Muscle of arm (tissue), 1 donor: ENCODE measurements at regions not wholly inside any gene's neighbourhood (a gene's known extent, or its start where the extent isn't known, plus 50 kb on each side); places are given as distances from the start of the nearest gene placed in this dataset.

Experiments
- DNase-seq: peaks from one replicate; pipeline ENCODE4 v3.0.0-alpha.2; 2013

DNA sequence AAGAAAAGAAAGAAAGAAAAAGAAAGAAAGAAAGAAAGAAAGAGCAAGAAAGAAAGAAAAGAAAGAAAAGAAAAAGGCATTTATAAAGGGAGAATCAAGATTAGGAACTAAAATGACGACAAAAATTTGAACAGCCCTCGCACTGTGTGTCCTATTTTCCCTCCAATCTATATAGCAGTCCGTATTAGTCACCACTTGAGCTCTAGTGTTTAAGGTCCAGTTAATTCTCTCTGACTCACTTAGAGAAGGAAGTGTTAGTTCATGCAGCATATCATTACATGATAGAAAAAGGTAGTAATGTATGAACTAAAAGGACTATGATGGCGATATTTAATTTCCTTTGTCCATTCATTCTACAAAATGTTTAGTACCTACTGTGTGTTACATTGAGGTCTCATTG is 122.7 kb downstream of the CBLL2 start:
- DNase-seq: no peak

- no peak for DNase-seq
These were observed 123.7 kb downstream of the CBLL2 start for GRCh38 chrX:22396408-22396807.

GRCh38 chrX:22397566-22397965 is 124.9 kb downstream of the CBLL2 start:
- no peak for DNase-seq

GRCh38 chrX:22399437-22400192 is 126.9 kb downstream of the CBLL2 start:
- no peak for DNase-seq

GRCh38 chrX:22404297-22404696 is 131.6 kb downstream of the CBLL2 start:
- no peak for DNase-seq

- no peak for DNase-seq
These were observed 133.6 kb downstream of the CBLL2 start for GRCh38 chrX:22406201-22406737.

DNA sequence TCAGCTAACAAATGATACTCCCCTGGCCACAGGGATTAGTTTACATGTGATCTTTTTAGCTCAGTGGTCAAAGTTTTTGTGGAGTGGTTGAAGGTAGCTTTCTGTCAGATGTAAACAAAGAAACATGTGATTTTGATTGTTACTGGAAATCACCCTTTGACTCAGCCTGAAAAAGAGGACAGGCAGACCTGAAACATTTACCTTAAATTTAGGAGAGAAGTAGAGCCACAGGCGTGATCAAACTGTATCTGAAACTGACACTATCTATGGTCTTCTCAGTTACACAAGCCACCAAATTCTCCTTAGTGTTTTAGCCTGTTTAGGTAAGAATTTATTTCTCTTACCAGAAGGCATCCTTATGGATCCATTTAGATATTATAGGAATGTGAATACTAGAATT is 136.7 kb downstream of the CBLL2 start:
- no peak for DNase-seq

DNA sequence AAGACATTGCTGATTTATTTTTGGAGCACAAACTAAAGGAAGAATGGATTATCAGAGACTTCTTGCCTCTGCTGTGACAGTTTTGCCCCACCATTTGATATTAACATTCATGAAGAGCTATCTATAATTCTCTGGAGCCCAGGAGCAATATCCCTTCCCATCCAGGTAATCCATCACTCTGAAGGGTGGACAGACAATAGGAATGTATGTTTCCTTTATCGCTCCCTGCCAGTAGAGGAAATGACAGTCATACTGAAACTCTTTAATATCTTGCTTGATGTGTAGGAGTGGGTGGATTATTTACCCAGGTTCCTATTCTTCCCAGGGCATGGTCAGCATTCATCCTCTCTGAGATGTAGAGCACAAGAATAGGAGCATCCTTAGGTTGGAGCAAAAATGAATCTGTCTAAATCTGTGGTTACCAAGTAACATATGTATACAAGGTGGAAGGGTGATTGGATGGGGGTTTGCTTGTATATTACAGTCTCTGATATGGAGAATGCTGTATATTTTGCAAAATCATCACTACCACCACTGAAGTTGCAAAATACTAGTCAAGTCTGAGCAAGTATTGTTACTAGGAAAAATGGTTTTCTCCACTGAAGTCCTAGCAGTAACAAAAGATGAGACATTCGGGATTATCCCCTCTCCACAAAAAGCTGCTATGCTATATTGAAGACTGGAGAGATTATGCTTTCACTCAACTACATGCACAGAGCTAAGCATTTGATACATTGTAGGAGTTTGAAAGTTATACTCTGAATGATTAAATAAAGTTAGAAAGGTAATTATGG is 151.6 kb downstream of the CBLL2 start:
- no peak for DNase-seq

DNA sequence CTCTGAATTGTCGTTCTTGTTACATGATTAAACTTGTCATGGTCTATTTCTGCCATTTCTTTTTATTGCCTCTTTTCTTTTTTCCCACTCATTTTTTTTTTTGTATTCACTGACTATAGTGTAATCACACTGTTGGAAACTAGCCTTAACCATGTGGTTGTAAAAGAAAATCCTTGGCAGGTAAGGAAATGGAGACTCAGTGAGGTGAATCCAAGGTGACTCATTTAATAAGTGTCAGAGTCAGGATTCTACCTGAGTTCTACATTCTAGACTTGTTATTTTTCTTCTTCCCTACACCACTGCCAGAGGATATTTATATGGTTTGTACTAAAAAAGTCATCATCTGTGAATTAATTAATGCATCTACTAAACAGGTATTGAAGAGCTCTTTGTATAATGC is 152.2 kb downstream of the CBLL2 start:
- DNase-seq: no peak

DNA sequence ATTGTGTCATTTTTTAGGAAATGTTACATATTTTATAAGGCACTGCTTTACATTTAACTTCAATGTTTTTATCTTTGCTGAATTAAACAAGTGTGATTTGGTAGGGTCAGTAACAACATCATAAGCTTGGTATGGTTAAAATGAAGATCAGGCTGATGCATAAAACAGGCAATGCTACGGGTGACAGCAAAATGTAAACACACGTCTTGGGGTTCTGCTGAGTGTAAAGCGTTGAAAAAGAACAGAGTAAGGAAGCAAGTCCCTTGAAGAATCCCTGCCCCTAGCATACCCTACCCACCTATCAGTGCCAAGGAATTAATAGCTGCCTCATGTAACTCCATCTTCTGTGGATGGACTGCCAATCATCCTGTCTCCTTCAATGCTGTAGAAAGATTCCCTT is 157.0 kb downstream of the CBLL2 start:
- DNase-seq: no peak

GRCh38 chrX:22430701-22431100 is 158.0 kb downstream of the CBLL2 start:
- DNase-seq: no peak

DNA sequence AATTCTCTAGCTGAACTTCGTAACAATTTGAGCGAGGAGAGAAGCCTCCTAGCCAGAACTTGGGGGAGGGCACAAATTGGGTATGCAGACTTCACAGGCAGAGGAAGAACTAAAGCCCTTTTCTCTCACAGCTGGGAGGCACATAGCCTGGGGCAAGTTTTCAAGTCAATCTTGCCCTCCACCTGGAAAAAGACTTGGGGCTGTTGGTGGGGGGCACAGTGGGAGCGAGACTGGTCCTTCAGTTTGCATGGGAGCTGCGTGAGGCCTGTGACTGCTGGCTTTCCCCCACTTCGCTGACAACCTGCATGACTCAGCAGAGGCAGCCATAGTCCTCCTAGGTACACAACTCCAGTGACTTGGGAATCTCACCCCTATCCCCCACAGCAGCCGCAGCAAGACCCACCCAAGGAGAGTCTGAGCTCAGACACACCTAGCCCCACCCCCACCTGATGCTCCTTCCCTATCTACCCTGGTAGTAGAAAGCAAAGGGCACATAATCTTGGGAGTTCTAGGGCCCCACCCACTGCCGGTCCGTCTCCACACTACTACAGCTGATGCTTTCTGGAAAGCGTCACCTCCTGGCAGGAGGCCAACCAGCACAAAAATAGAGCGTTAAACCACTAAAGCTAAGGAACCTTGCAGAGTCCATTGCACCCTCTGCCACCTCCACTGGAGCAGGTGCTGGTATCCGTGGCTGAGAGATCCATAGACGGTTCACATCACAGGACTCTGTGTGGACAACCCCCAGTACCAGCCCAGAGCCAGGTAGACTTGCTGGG is 160.8 kb downstream of the CBLL2 start:
- no peak for DNase-seq

GRCh38 chrX:22445880-22446279 is 173.2 kb downstream of the CBLL2 start:
- DNase-seq: no peak

GRCh38 chrX:22462959-22463358 is 190.2 kb downstream of the CBLL2 start:
- DNase-seq: no peak

DNA sequence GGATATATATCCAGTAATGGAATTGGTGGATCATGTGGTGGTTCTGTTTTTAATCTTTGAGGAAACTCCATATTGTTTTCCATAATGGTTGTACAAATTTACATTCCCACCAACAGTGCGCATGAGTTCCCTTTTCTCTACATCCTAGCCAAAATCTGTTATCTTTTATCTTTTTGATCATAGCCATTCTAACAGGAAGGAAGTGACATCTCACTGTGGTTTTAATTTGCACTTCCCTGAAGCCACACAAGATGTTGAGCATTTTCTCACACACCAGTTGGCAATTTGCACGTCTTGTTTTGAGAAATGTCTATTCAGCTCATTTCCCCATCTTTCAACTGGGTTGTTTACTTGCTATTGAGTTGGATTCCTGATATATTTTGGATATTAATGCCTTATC is 194.9 kb downstream of the CBLL2 start:
- no peak for DNase-seq

- peak; percentile 35 for DNase-seq
These were observed 208.7 kb downstream of the CBLL2 start for GRCh38 chrX:22481436-22481835.

DNA sequence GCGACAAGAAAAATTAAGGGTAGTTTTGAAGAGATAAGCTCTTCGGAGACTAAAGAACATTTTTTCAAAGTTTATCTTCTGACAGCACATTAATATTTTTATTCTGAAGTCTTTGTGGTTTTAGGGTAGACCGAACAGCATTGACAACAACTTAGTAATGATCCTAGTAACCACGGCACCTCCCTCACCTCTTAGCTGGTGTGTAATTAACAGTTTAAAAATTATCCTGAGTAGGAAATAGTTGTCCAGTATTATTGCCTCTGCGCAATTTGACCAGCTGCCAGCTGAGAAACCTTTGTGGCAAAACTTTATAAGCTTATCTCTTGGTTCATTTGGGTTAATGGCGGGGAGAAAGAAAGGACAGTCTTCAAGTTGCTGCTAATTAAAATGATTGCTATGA is 213.6 kb downstream of the CBLL2 start:
- DNase-seq: no peak

- DNase-seq: no peak
These were observed 244.2 kb downstream of the CBLL2 start for GRCh38 chrX:22516893-22517292.

GRCh38 chrX:22520128-22520828 is 247.6 kb downstream of the CBLL2 start:
- DNase-seq: no peak

DNA sequence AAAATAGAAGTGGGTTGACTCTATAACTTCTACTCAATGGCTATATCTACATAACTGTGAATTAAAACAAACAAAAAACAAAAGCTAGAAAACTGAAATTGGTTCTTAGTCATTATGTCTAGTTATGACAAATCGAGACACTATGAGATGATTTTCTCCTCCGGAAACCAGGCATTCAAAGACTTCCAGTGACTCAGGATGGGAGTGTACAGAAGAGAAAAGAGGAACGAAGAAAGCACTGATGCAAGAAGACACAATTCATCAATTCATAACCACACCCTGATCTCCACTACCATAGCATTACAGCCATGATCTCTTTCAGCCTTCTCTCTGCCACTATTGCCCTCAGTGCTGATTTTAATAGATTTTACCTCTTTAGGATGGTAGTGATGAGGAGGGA is 253.6 kb downstream of the CBLL2 start:
- no peak for DNase-seq

GRCh38 chrX:22527302-22527701 is 254.6 kb downstream of the CBLL2 start:
- no peak for DNase-seq

DNA sequence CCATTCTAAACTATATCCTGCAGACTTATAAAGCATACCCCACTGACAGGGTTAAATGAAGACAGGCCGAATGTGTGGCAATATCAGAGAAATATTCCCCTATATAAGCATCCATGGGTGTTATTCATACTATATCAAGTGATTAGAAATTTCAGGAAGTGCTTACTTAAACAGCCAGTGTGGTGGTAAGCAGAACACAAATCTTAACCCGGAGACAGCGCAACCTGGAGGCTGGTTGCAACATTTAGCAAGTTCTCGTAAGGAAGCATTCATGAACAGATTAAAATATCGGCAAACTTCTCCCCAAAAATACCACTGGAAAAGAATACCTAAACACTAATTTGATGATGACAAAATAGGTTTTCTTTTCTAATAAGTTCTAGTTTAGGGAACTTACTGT is 261.2 kb downstream of the CBLL2 start:
- no peak for DNase-seq
